ENCODE measurements at regions not wholly inside any gene's neighbourhood (a gene's known extent, or its start where the extent isn't known, plus 50 kb on each side); places are given as distances from the start of the nearest gene placed in this dataset.

- no peaks in the 10 kb centered on the region for H3K27me3 ChIP-seq (ENCODE audit: control insufficient read depth, insufficient read depth, low read length)
- CTCF ChIA-PET, result no interaction called here
Observed at GRCh38 chr19:56973713-56974555, 133.4 kb upstream of the PEG3 start.

GRCh38 chr19:56974556-56975207, 134.2 kb upstream of the PEG3 start:
- H3K4me3 ChIP-seq (ENCODE audit: low read depth, low read length), result no peak overlapping the region
- DNase-seq (ENCODE audit: low read depth), result no peak
- H3K27me3 ChIP-seq (ENCODE audit: control insufficient read depth, insufficient read depth, low read length), result no peaks in the 10 kb centered on the region
- ChIA-PET CTCF (no interaction called here), POLR2A (no interaction called here)
- no peak for TF ChIP-seq CTCF (IDR thresholded peaks at IDR 0.05; ENCODE audit: insufficient read depth, low read depth, low read length)
- no peaks in the 10 kb centered on the region for H3K36me3 ChIP-seq (ENCODE audit: control insufficient read depth, insufficient read depth, low read length)

More at GRCh38 chr19:56973713-56974555, 133.4 kb upstream of the PEG3 start:
- no peak for DNase-seq (ENCODE audit: low read depth)
- H3K36me3 ChIP-seq (ENCODE audit: control insufficient read depth, insufficient read depth, low read length), result no peaks in the 10 kb centered on the region
- POLR2A ChIA-PET, result no interaction called here
- TF ChIP-seq CTCF (IDR thresholded peaks at IDR 0.05; ENCODE audit: insufficient read depth, low read depth, low read length), result no peak
- H3K4me3 ChIP-seq (ENCODE audit: low read depth, low read length), result no peak overlapping the region

- Histone ChIP-seq H3K4me3 (ENCODE audit: low read depth, low read length) (no peak overlapping the region), H3K27me3 (ENCODE audit: control insufficient read depth, insufficient read depth, low read length) (no peaks in the 10 kb centered on the region), H3K36me3 (ENCODE audit: control insufficient read depth, insufficient read depth, low read length) (no peaks in the 10 kb centered on the region)
- TF ChIP-seq CTCF (IDR thresholded peaks at IDR 0.05; ENCODE audit: insufficient read depth, low read depth, low read length), result no peak
- no peak for DNase-seq (ENCODE audit: low read depth)
- CTCF ChIA-PET, result no interaction called here
- POLR2A ChIA-PET, result no interaction called here
Observed at GRCh38 chr19:56976300-56976699, 135.8 kb upstream of the PEG3 start.

- POLR2A ChIA-PET, result no interaction called here
- H3K36me3 ChIP-seq (ENCODE audit: control insufficient read depth, insufficient read depth, low read length), result no peaks in the 10 kb centered on the region
- CTCF ChIA-PET, result no interaction called here
- no peak for TF ChIP-seq CTCF (IDR thresholded peaks at IDR 0.05; ENCODE audit: insufficient read depth, low read depth, low read length)
- H3K4me3 ChIP-seq (ENCODE audit: low read depth, low read length), result no peak overlapping the region
- no peaks in the 10 kb centered on the region for H3K27me3 ChIP-seq (ENCODE audit: control insufficient read depth, insufficient read depth, low read length)
- no peak for DNase-seq (ENCODE audit: low read depth)
Observed at GRCh38 chr19:56976995-56977906, 136.7 kb upstream of the PEG3 start.
